ENCODE measurements at regions not wholly inside any gene's neighbourhood (a gene's known extent, or its start where the extent isn't known, plus 50 kb on each side); places are given as distances from the start of the nearest gene placed in this dataset.

DNA sequence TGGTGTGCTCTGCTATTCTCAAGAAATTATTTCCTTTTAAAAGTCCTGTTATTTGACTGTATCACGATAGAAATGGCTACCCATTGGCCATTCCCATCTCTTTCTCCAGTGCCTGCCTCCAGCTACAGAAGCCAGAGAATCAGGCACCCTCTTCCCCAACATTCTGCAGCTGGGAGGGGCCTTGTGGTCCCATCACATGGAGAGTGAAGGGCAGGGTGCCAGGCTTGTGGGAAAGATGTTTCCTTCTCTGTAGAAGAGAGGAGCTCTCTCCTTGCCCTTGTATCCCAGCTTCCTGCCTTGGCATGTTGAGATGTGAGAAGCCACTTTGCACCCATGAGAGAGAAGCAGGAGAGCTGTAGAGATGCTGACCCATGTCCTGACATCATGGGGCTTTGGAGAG, 465.0 kb downstream of the MTRR start:
- Histone ChIP-seq H3K27ac (no peak overlapping the region), H3K4me3 (no peak overlapping the region), H3K36me3 (no peaks in the 10 kb centered on the region), H3K9me3 (no peaks in the 10 kb centered on the region), H3K27me3 (replicated peaks; ENCODE audit: insufficient read depth) (no peaks in the 10 kb centered on the region), H3K4me1 (replicated peaks) (no peaks in the 10 kb centered on the region)
- no peak for TF ChIP-seq POLR2AphosphoS5 (IDR thresholded peaks at IDR 0.05)
- TF ChIP-seq POLR2A (IDR thresholded peaks at IDR 0.05) = no peak
- TF ChIP-seq, protein P1, sequence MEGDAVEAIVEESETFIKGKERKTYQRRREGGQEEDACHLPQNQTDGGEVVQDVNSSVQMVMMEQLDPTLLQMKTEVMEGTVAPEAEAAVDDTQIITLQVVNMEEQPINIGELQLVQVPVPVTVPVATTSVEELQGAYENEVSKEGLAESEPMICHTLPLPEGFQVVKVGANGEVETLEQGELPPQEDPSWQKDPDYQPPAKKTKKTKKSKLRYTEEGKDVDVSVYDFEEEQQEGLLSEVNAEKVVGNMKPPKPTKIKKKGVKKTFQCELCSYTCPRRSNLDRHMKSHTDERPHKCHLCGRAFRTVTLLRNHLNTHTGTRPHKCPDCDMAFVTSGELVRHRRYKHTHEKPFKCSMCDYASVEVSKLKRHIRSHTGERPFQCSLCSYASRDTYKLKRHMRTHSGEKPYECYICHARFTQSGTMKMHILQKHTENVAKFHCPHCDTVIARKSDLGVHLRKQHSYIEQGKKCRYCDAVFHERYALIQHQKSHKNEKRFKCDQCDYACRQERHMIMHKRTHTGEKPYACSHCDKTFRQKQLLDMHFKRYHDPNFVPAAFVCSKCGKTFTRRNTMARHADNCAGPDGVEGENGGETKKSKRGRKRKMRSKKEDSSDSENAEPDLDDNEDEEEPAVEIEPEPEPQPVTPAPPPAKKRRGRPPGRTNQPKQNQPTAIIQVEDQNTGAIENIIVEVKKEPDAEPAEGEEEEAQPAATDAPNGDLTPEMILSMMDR (IDR thresholded peaks at IDR 0.05) = no peak
- WGBS = 54% methylated on average over 1 of the region's 1 CpG
- no peak for DNase-seq (ENCODE audit: low spot score)
- intact Hi-C loops (cut with DNase I) = no loop called here

- no peak for DNase-seq (ENCODE audit: low spot score)
- Histone ChIP-seq H3K4me3 (no peak overlapping the region), H3K27ac (no peak overlapping the region), H3K4me1 (replicated peaks) (no peaks in the 10 kb centered on the region), H3K27me3 (replicated peaks; ENCODE audit: insufficient read depth) (no peaks in the 10 kb centered on the region), H3K9me3 (no peaks in the 10 kb centered on the region), H3K36me3 (no peaks in the 10 kb centered on the region)
- intact Hi-C loops (cut with DNase I) = no loop called here
- 88% methylated on average over 3 of the region's 3 CpGs for WGBS
- TF ChIP-seq, protein P1 (IDR thresholded peaks at IDR 0.05) = no peak
- TF ChIP-seq POLR2A (IDR thresholded peaks at IDR 0.05) (no peak), POLR2AphosphoS5 (IDR thresholded peaks at IDR 0.05) (no peak)
Measured at GRCh38 chr5:8340261-8340660, 471.3 kb downstream of the MTRR start.

- intact Hi-C loops (cut with DNase I) = no loop called here
Measured at GRCh38 chr5:8340739-8341344, 471.9 kb downstream of the MTRR start.

GRCh38 chr5:8341406-8341805, 472.5 kb downstream of the MTRR start:
- intact Hi-C loops (cut with DNase I) = no loop called here
- Histone ChIP-seq H3K36me3 (no peaks in the 10 kb centered on the region), H3K27me3 (replicated peaks; ENCODE audit: insufficient read depth) (no peaks in the 10 kb centered on the region), H3K4me3 (no peak overlapping the region), H3K9me3 (no peaks in the 10 kb centered on the region), H3K4me1 (replicated peaks) (no peaks in the 10 kb centered on the region), H3K27ac (no peak overlapping the region)
- DNase-seq (ENCODE audit: low spot score) = no peak
- WGBS = 71% methylated on average over 4 of the region's 4 CpGs
- TF ChIP-seq, protein P1 (IDR thresholded peaks at IDR 0.05) = no peak
- TF ChIP-seq POLR2A (IDR thresholded peaks at IDR 0.05) (no peak), POLR2AphosphoS5 (IDR thresholded peaks at IDR 0.05) (no peak)

More at GRCh38 chr5:8340739-8341344, 471.9 kb downstream of the MTRR start:
- Histone ChIP-seq H3K9me3 (no peaks in the 10 kb centered on the region), H3K4me1 (replicated peaks) (no peaks in the 10 kb centered on the region), H3K4me3 (no peak overlapping the region), H3K27ac (no peak overlapping the region), H3K27me3 (replicated peaks; ENCODE audit: insufficient read depth) (no peaks in the 10 kb centered on the region), H3K36me3 (no peaks in the 10 kb centered on the region)
- TF ChIP-seq, protein P1 (IDR thresholded peaks at IDR 0.05) = peak in 2 of 4 experiments; percentile 16 to 40
- no peak for TF ChIP-seq POLR2A (IDR thresholded peaks at IDR 0.05)
- DNase-seq (ENCODE audit: low spot score) = no peak
- WGBS = 12% methylated on average over 1 of the region's 1 CpG

DNA sequence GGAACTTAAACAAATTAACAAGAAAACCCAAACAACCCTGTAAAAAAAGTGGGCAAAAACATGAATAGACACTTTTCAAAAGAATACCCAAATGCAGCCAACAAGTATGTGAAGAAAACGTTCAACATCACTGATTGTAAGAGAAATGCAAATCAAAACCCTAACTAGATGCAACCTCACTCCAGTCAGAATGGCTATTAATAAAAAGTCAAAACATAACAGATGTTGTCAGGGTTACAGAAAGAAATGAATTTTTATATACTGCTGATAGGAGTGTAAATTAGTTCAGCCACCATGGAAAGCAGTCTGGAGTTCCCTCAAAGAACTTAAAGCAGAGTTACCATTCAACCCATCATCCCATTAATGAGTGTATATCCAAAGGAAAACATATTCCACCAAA, 479.0 kb downstream of the MTRR start:
- no peak overlapping the region for H3K4me3 ChIP-seq
- intact Hi-C loops (cut with DNase I) = no loop called here
- H3K4me1 ChIP-seq (replicated peaks) = no peaks in the 10 kb centered on the region
- no peak for DNase-seq (ENCODE audit: low spot score)
- H3K27me3 ChIP-seq (replicated peaks; ENCODE audit: insufficient read depth) = no peaks in the 10 kb centered on the region
- 28% methylated on average over 1 of the region's 1 CpG for WGBS
- no peaks in the 10 kb centered on the region for H3K9me3 ChIP-seq
- H3K27ac ChIP-seq = no peak overlapping the region
- TF ChIP-seq POLR2A (IDR thresholded peaks at IDR 0.05) (no peak), POLR2AphosphoS5 (IDR thresholded peaks at IDR 0.05) (no peak)
- TF ChIP-seq, protein P1 (IDR thresholded peaks at IDR 0.05) = no peak
- no peaks in the 10 kb centered on the region for H3K36me3 ChIP-seq
